ENCODE measurements at regions not wholly inside any gene's neighbourhood (a gene's known extent, or its start where the extent isn't known, plus 50 kb on each side); places are given as distances from the start of the nearest gene placed in this dataset.

DNA sequence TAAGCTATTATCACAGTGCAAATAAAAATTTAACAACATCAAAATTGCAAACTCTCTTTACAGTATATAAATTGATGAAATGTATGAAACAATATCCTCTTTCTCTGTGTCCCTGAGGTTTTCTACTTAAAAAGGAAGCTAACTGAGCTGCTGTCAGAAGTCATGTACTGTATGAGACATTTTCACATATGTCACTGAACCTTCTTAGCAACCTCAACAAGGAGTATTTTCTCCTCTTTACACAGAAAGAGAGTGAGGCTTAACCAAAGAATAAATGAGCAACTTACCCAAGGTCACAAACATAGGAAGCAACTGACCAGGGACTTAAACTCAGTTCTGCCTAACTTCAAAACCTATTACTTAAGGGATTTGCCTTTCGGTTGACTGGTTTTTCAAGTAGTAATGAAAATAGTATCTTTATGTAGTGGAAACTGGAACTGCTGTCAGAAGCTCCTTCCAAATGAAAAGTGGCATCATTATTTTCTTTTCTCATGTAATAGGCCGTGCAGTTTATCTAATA is 288.9 kb downstream of the LRRIQ3 start:
- TF ChIP-seq, protein P1, sequence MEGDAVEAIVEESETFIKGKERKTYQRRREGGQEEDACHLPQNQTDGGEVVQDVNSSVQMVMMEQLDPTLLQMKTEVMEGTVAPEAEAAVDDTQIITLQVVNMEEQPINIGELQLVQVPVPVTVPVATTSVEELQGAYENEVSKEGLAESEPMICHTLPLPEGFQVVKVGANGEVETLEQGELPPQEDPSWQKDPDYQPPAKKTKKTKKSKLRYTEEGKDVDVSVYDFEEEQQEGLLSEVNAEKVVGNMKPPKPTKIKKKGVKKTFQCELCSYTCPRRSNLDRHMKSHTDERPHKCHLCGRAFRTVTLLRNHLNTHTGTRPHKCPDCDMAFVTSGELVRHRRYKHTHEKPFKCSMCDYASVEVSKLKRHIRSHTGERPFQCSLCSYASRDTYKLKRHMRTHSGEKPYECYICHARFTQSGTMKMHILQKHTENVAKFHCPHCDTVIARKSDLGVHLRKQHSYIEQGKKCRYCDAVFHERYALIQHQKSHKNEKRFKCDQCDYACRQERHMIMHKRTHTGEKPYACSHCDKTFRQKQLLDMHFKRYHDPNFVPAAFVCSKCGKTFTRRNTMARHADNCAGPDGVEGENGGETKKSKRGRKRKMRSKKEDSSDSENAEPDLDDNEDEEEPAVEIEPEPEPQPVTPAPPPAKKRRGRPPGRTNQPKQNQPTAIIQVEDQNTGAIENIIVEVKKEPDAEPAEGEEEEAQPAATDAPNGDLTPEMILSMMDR (IDR thresholded peaks at IDR 0.05): no peak
- no peak for TF ChIP-seq POLR2A (IDR thresholded peaks at IDR 0.05)

All from adrenal gland (tissue), 5 donors.